ENCODE measurements at regions not wholly inside any gene's neighbourhood (a gene's known extent, or its start where the extent isn't known, plus 50 kb on each side); places are given as distances from the start of the nearest gene placed in this dataset.
"Not testable (repeated sequence)": the region's sequence is repeated elsewhere in the genome, so short reads cannot be mapped to it uniquely, and the experiment has no call there.

DNA sequence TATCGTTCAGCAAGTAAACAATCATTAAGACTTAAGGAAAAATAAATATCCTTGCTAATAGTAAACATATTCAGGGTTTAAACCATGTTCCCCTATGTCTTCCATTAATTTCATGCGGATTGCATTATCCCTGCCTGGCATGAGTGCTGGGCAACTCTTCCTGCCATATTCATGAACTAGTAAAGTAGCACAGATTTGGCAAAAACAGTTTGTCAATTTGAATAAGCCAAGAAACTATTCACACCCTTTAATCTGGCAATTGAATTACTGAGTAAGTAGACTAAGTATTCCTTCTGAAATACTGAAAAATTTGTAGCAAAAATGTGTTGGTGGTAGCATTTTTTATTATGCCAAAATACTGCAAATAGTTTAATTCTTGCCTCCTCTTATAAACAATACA, 512.0 kb downstream of the NLGN4X start:
- DNase-seq (ENCODE audit: low read depth, low spot score): no peak
- Histone ChIP-seq H3K9me3 (ENCODE audit: insufficient read depth, low read length) (no peaks in the 10 kb centered on the region), H3K4me3 (ENCODE audit: insufficient read length, low read depth) (no peak overlapping the region), H3K9ac (ENCODE audit: insufficient read length, low read depth) (no peak overlapping the region), H3K36me3 (ENCODE audit: insufficient read depth, insufficient read length, low read length) (no peaks in the 10 kb centered on the region), H3K27me3 (ENCODE audit: insufficient read depth, insufficient read length) (no peaks in the 10 kb centered on the region), H3K4me1 (ENCODE audit: insufficient read depth, insufficient read length) (no peaks in the 10 kb centered on the region)
- no peak for TF ChIP-seq YY1 (IDR thresholded peaks at IDR 0.05; ENCODE audit: insufficient read depth, insufficient read length)
- TF ChIP-seq ZNF274 (IDR thresholded peaks at IDR 0.05; ENCODE audit: low read depth, low read length): no peak
- TF ChIP-seq SUZ12 (IDR thresholded peaks at IDR 0.05; ENCODE audit: extremely low read depth, insufficient read depth, insufficient read length): no peak

DNA sequence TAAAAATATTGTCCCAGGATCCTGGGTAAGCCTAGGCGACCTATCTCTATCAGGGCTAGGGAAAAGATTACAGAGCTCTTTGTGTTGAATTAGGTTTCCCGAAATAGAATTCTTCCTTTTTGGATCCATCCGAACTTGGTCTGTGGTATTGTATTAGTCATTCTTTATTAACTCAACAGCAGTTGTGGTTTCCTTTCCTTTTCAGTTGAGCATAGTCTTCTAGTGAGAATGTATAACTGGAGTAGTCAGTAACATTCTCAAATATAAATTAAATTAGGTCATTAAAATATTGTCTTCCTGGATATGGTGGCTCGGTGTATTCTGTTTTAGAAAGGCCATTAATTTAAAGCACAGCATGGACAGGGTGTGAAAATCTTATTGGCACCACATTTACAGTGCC, 520.4 kb downstream of the NLGN4X start:
- H3K36me3 ChIP-seq (ENCODE audit: insufficient read depth, insufficient read length, low read length): no peaks in the 10 kb centered on the region
- TF ChIP-seq YY1 (IDR thresholded peaks at IDR 0.05; ENCODE audit: insufficient read depth, insufficient read length): no peak
- no peak for TF ChIP-seq SUZ12 (IDR thresholded peaks at IDR 0.05; ENCODE audit: extremely low read depth, insufficient read depth, insufficient read length)
- TF ChIP-seq ZNF274 (IDR thresholded peaks at IDR 0.05; ENCODE audit: low read depth, low read length): no peak
- H3K9me3 ChIP-seq (ENCODE audit: insufficient read depth, low read length): no peaks in the 10 kb centered on the region
- DNase-seq (ENCODE audit: low read depth, low spot score): no peak
- no peak overlapping the region for H3K4me3 ChIP-seq (ENCODE audit: insufficient read length, low read depth)
- H3K9ac ChIP-seq (ENCODE audit: insufficient read length, low read depth): no peak overlapping the region
- no peaks in the 10 kb centered on the region for H3K4me1 ChIP-seq (ENCODE audit: insufficient read depth, insufficient read length)
- H3K27me3 ChIP-seq (ENCODE audit: insufficient read depth, insufficient read length): no peaks in the 10 kb centered on the region

DNA sequence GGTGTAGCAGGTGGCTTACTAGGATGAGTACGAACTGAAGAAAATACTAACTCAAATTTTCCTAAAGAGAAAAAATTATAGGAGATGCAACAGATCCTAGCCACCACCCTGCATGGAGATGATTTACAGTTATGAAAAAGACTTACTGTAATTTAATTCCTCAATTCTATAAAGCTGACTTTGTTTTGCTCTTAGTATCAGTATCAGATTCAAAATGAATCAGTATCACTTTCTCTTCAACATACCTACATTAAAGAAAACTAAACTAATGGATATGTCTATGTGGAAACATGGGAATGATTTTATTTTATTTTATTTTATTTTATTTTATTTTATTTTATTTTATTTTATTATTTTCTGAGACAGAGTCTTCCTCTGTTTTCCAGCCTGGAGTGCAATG, 525.8 kb downstream of the NLGN4X start:
- Histone ChIP-seq H3K27me3 (ENCODE audit: insufficient read depth, insufficient read length) (no peaks in the 10 kb centered on the region), H3K4me3 (ENCODE audit: insufficient read length, low read depth) (no peak overlapping the region), H3K9ac (ENCODE audit: insufficient read length, low read depth) (no peak overlapping the region), H3K36me3 (ENCODE audit: insufficient read depth, insufficient read length, low read length) (no peaks in the 10 kb centered on the region), H3K4me1 (ENCODE audit: insufficient read depth, insufficient read length) (no peaks in the 10 kb centered on the region), H3K9me3 (ENCODE audit: insufficient read depth, low read length) (no peaks in the 10 kb centered on the region)
- no peak for TF ChIP-seq ZNF274 (IDR thresholded peaks at IDR 0.05; ENCODE audit: low read depth, low read length)
- no peak for TF ChIP-seq SUZ12 (IDR thresholded peaks at IDR 0.05; ENCODE audit: extremely low read depth, insufficient read depth, insufficient read length)
- TF ChIP-seq YY1 (IDR thresholded peaks at IDR 0.05; ENCODE audit: insufficient read depth, insufficient read length): no peak
- DNase-seq (ENCODE audit: low read depth, low spot score): no peak

DNA sequence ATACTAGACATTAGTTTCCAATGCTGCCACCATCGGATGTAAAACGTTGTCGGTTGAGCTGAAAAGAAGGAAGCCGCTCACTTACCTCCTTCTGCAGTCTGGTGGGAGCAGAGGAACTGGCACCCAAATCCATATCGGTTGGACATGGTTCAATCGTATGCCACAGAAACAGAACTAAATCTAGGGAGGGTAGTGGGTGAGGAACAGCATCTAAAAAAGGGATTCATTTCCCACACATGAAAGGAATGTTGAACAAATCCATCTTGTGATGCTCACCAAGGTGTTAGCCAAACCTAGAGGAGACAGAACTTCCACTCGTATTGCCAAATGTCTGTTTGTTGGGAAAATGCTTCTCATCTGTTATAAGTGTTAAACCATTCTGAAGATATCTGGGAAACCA, 532.7 kb downstream of the NLGN4X start:
- DNase-seq (ENCODE audit: low read depth, low spot score): no peak
- Histone ChIP-seq H3K9ac (ENCODE audit: insufficient read length, low read depth) (no peak overlapping the region), H3K36me3 (ENCODE audit: insufficient read depth, insufficient read length, low read length) (no peaks in the 10 kb centered on the region), H3K27me3 (ENCODE audit: insufficient read depth, insufficient read length) (no peaks in the 10 kb centered on the region), H3K4me3 (ENCODE audit: insufficient read length, low read depth) (no peak overlapping the region), H3K9me3 (ENCODE audit: insufficient read depth, low read length) (no peaks in the 10 kb centered on the region), H3K4me1 (ENCODE audit: insufficient read depth, insufficient read length) (no peaks in the 10 kb centered on the region)
- no peak for TF ChIP-seq SUZ12 (IDR thresholded peaks at IDR 0.05; ENCODE audit: extremely low read depth, insufficient read depth, insufficient read length)
- TF ChIP-seq YY1 (IDR thresholded peaks at IDR 0.05; ENCODE audit: insufficient read depth, insufficient read length): no peak
- TF ChIP-seq ZNF274 (IDR thresholded peaks at IDR 0.05; ENCODE audit: low read depth, low read length): no peak

DNA sequence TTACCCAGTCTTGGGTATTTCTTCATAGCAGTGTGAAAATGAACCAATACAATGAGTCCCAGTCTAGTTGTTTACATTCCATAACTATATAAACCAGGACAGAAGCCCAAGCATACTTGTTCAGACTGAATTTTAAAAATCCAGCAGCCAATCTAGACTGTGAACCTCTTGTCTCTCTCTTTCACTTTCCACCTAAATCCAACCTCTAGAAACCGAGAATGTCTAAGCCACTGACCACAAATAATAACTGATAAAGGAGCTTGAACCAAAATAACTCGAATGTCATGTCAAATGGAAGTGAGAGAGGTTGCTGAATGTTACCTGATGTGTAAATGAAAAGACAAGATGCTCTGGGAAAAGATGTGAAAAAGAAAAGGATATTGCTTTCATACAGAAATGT, 544.7 kb downstream of the NLGN4X start:
- no peak overlapping the region for H3K4me3 ChIP-seq (ENCODE audit: insufficient read length, low read depth)
- H3K36me3 ChIP-seq (ENCODE audit: insufficient read depth, insufficient read length, low read length): no peaks in the 10 kb centered on the region
- no peaks in the 10 kb centered on the region for H3K9me3 ChIP-seq (ENCODE audit: insufficient read depth, low read length)
- TF ChIP-seq ZNF274 (IDR thresholded peaks at IDR 0.05; ENCODE audit: low read depth, low read length) (no peak), YY1 (IDR thresholded peaks at IDR 0.05; ENCODE audit: insufficient read depth, insufficient read length) (no peak)
- H3K27me3 ChIP-seq (ENCODE audit: insufficient read depth, insufficient read length): no peaks in the 10 kb centered on the region
- H3K4me1 ChIP-seq (ENCODE audit: insufficient read depth, insufficient read length): no peaks in the 10 kb centered on the region
- no peak overlapping the region for H3K9ac ChIP-seq (ENCODE audit: insufficient read length, low read depth)
- DNase-seq (ENCODE audit: low read depth, low spot score): no peak

DNA sequence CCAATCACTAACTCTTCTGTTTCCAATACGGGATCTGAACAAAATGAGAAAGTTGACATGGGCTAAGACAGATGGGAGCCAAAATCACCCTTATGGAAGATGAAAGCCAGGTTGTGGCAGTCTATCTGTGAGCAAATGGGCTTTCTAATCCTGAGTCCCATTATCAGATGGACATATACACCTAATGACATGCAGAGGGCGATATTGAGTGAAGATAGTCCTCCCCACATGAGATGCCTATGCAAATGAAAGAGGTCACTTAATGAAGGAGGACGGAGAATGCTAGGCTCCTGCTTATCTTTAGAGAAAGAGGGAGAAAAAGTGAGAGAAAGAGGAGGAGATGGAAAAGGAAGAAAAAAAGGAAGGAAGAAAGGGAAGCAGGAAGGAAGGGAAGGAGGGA, 547.5 kb downstream of the NLGN4X start:
- no peak for TF ChIP-seq SUZ12 (IDR thresholded peaks at IDR 0.05; ENCODE audit: extremely low read depth, insufficient read depth, insufficient read length)
- no peak for TF ChIP-seq ZNF274 (IDR thresholded peaks at IDR 0.05; ENCODE audit: low read depth, low read length)
- no peak for TF ChIP-seq YY1 (IDR thresholded peaks at IDR 0.05; ENCODE audit: insufficient read depth, insufficient read length)
- Histone ChIP-seq H3K27me3 (ENCODE audit: insufficient read depth, insufficient read length) (no peaks in the 10 kb centered on the region), H3K36me3 (ENCODE audit: insufficient read depth, insufficient read length, low read length) (no peaks in the 10 kb centered on the region), H3K4me1 (ENCODE audit: insufficient read depth, insufficient read length) (no peaks in the 10 kb centered on the region), H3K9ac (ENCODE audit: insufficient read length, low read depth) (no peak overlapping the region), H3K9me3 (ENCODE audit: insufficient read depth, low read length) (no peaks in the 10 kb centered on the region), H3K4me3 (ENCODE audit: insufficient read length, low read depth) (no peak overlapping the region)
- peak; percentile 25 for DNase-seq (ENCODE audit: low read depth, low spot score)

DNA sequence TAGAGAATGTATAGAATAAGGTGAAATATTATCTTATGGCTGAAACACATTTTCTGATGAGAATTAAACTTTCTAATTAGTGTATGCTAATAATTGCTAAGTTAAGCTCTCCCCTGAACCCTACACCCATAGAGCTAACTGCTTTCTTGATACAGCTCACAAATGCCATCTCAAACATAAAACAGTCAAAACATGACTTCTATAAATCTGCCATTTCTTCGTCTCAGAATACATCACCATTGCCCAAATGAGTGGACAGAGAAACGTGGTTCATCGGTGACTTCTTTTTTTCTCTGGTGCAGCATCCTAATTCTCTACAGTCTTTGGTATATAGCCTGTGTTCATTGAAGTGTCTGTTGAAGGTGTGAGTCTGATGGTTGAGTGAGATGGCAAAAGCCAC, 554.6 kb downstream of the NLGN4X start:
- Histone ChIP-seq H3K4me1 (ENCODE audit: insufficient read depth, insufficient read length) (no peaks in the 10 kb centered on the region), H3K9me3 (ENCODE audit: insufficient read depth, low read length) (peaks cover 4% of the 10 kb centered on the region; the same call in 1 of the 2 replicates)
- TF ChIP-seq ZNF274 (IDR thresholded peaks at IDR 0.05; ENCODE audit: low read depth, low read length): no peak
- TF ChIP-seq SUZ12 (IDR thresholded peaks at IDR 0.05; ENCODE audit: extremely low read depth, insufficient read depth, insufficient read length): no peak
- no peak for TF ChIP-seq YY1 (IDR thresholded peaks at IDR 0.05; ENCODE audit: insufficient read depth, insufficient read length)

DNA sequence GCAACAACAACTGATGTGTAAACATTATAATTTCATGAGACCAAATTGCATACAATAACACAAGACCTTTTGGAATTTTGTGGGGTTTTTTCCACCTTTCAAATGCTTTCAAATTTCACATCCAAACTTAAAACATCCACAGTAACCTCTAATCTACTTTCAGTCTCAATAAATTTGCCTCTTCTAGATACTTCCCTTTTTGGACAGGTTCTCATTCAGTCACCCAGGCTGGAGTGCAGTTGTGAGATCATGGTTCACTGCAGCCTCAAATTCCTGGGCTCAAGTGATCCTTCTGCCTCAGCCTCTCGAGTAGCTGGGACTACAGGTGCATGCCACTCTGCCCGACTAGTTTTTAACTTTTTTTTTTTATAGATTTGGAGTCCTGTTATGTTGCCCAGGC, 556.6 kb downstream of the NLGN4X start:
- TF ChIP-seq ZNF274 (IDR thresholded peaks at IDR 0.05; ENCODE audit: low read depth, low read length) (no peak), YY1 (IDR thresholded peaks at IDR 0.05; ENCODE audit: insufficient read depth, insufficient read length) (no peak), SUZ12 (IDR thresholded peaks at IDR 0.05; ENCODE audit: extremely low read depth, insufficient read depth, insufficient read length) (no peak)
- Histone ChIP-seq H3K4me3 (ENCODE audit: insufficient read length, low read depth) (no peak overlapping the region), H3K9me3 (ENCODE audit: insufficient read depth, low read length) (peaks cover 5% of the 10 kb centered on the region; the same call in 1 of the 2 replicates), H3K36me3 (ENCODE audit: insufficient read depth, insufficient read length, low read length) (no peaks in the 10 kb centered on the region), H3K4me1 (ENCODE audit: insufficient read depth, insufficient read length) (no peaks in the 10 kb centered on the region), H3K27me3 (ENCODE audit: insufficient read depth, insufficient read length) (no peaks in the 10 kb centered on the region), H3K9ac (ENCODE audit: insufficient read length, low read depth) (no peak overlapping the region)
- DNase-seq (ENCODE audit: low read depth, low spot score): no peak

More for the DNA sequence above, 554.6 kb downstream of the NLGN4X start:
- no peak overlapping the region for H3K9ac ChIP-seq (ENCODE audit: insufficient read length, low read depth)
- no peaks in the 10 kb centered on the region for H3K27me3 ChIP-seq (ENCODE audit: insufficient read depth, insufficient read length)
- no peaks in the 10 kb centered on the region for H3K36me3 ChIP-seq (ENCODE audit: insufficient read depth, insufficient read length, low read length)
- DNase-seq (ENCODE audit: low read depth, low spot score): no peak
- H3K4me3 ChIP-seq (ENCODE audit: insufficient read length, low read depth): no peak overlapping the region

DNA sequence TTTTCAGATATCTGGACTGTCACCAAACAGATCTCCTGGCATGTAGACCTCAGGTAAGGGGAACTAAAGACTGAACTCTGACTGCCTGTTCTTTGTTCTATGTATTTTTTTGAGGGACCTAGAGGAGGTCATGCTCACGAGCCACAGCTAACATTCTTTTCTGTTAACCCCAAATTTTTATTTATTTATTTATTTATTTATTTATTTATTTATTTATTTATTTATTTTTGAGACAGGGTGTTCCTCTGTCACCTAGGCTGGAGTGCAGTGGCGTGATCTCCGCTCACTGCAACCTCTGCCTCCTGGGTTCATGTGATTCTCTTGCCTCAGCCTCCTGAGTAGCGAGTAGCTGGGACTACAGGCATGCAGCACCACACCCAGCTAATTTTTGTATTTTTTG, 562.0 kb downstream of the NLGN4X start:
- H3K36me3 ChIP-seq (ENCODE audit: insufficient read depth, insufficient read length, low read length); DNase-seq (ENCODE audit: low read depth, low spot score); H3K27me3 ChIP-seq (ENCODE audit: insufficient read depth, insufficient read length); H3K9ac ChIP-seq (ENCODE audit: insufficient read length, low read depth); H3K4me3 ChIP-seq (ENCODE audit: insufficient read length, low read depth); H3K4me1 ChIP-seq (ENCODE audit: insufficient read depth, insufficient read length); H3K9me3 ChIP-seq (ENCODE audit: insufficient read depth, low read length): not testable (repeated sequence)

Measured in NT2/D1 (cell line).